ENCODE measurements at regions not wholly inside any gene's neighbourhood (a gene's known extent, or its start where the extent isn't known, plus 50 kb on each side); places are given as distances from the start of the nearest gene placed in this dataset.

DNA sequence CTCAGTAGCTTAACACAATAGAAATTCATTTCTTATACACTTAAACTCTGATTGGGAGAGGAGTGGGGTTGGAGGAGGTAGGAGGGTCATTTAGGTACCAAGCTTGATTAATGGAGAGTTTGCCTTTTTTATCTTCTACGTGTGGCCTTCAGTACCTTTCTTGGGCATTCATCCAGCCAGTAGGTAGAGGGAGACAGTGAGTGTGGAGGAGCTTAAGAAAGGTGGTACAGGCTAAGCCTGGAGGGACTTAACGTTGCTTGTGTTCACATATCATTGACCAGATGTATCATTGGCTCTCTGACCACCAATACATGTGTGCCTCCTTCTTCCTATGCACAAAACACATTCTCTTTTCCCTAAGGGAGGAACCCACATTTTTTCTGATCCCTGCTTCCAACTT lies 232.9 kb upstream of the CRY1 start:
- no peaks in the 10 kb centered on the region for H3K36me3 ChIP-seq (ENCODE audit: insufficient read depth in 1 of 2, low read depth in 1 of 2)
- peaks cover 0 to 23% (median 4%) of the 10 kb centered on the region in 3 donors for H3K27me3 ChIP-seq (ENCODE audit: insufficient read depth in 3 of 3, low read length in 2 of 3)
- 23 to 51% (median 46%) methylated on average over 2 of the region's 2 CpGs for WGBS, 3 donors
- DNase-seq (no peak), ATAC-seq (no peak)
- H3K4me1 ChIP-seq = no peaks in the 10 kb centered on the region
- no peaks in the 10 kb centered on the region for H3K9me3 ChIP-seq
- H3K27ac ChIP-seq = no peak overlapping the region
- TF ChIP-seq, protein P1, sequence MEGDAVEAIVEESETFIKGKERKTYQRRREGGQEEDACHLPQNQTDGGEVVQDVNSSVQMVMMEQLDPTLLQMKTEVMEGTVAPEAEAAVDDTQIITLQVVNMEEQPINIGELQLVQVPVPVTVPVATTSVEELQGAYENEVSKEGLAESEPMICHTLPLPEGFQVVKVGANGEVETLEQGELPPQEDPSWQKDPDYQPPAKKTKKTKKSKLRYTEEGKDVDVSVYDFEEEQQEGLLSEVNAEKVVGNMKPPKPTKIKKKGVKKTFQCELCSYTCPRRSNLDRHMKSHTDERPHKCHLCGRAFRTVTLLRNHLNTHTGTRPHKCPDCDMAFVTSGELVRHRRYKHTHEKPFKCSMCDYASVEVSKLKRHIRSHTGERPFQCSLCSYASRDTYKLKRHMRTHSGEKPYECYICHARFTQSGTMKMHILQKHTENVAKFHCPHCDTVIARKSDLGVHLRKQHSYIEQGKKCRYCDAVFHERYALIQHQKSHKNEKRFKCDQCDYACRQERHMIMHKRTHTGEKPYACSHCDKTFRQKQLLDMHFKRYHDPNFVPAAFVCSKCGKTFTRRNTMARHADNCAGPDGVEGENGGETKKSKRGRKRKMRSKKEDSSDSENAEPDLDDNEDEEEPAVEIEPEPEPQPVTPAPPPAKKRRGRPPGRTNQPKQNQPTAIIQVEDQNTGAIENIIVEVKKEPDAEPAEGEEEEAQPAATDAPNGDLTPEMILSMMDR (IDR thresholded peaks at IDR 0.05) = no peak
- H3K4me3 ChIP-seq = no peak overlapping the region
- intact Hi-C loops (cut with DNase I) = no loop called here

DNA sequence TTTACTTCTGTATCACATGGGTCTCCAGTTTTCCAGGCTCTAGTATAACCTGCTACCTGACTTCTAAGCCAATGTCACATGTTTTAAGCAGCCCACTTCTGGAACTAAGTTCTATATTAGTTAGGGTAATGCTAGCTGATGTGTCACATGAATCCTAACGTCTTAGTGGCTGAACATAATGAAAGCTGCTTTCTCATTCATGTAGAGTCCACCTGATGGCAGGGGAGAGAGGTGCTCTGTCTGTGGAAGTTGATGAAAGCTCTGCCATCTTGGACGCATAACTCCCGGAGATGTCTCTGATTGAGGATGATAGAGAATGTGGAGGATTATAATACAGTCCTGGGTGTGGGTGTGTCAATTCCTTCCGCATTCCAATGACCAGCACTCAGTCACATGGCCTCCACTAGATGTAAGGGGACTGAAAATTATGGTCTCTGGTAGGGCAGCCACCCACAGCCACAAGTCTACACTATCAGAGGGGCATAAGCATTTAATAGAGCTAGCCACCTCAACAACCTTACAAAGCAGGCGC lies 234.4 kb upstream of the CRY1 start:
- no peak overlapping the region for H3K27ac ChIP-seq
- no peak overlapping the region for H3K4me3 ChIP-seq
- DNase-seq (no peak), ATAC-seq (no peak)
- peaks cover 0 to 15% (median 5%) of the 10 kb centered on the region in 3 donors for H3K27me3 ChIP-seq (ENCODE audit: insufficient read depth in 3 of 3, low read length in 2 of 3)
- no peaks in the 10 kb centered on the region for H3K36me3 ChIP-seq (ENCODE audit: insufficient read depth in 1 of 2, low read depth in 1 of 2)
- no peaks in the 10 kb centered on the region for H3K9me3 ChIP-seq
- TF ChIP-seq, protein P1 (IDR thresholded peaks at IDR 0.05) = no peak
- 45 to 67% (median 66%) methylated on average over 5 of the region's 5 CpGs for WGBS, 3 donors
- no peaks in the 10 kb centered on the region for H3K4me1 ChIP-seq
- intact Hi-C loops (cut with DNase I) = no loop called here

DNA sequence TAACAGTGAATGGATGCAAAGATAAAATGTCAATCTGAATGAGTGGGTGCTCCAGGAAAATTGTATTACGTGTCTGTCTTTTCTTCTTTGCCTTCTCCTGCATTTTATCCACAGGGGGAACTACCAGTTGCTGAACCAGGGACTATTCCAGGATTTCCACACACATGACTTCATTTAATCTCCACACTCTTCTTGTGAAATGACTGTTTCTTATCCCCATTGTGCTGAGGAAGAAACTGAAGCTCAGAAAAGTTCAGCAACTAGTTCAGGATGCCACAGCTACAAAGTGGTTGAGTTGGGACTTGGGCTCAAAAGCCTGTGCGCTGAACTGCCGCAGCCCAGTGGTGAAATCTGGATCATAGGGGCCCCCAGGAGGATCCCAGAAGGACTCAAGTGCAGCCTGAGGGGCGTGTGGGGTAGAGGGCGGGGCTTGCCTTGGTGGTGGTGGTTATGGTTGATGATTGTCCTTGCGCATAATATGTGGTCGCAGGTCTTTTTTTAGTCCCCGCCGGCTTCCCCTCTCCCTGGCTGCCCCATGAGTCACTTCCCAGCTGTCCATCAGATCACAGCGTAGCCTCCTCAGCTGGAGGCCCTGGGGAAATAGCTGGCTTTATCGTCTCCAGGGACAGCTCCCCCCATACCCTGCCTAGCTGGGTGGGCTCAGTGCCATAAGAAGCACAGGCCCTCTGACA lies 235.2 kb upstream of the CRY1 start:
- intact Hi-C loops (cut with DNase I) = no loop called here
- peaks cover 0 to 10% (median 5%) of the 10 kb centered on the region in 3 donors for H3K27me3 ChIP-seq (ENCODE audit: insufficient read depth in 3 of 3, low read length in 2 of 3)
- H3K27ac ChIP-seq = no peak overlapping the region
- H3K9me3 ChIP-seq = no peaks in the 10 kb centered on the region
- 26 to 48% (median 41%) methylated on average over 11 of the region's 11 CpGs for WGBS, 3 donors
- H3K4me3 ChIP-seq = no peak overlapping the region
- DNase-seq = no peak
- H3K4me1 ChIP-seq = no peaks in the 10 kb centered on the region
- H3K36me3 ChIP-seq (ENCODE audit: insufficient read depth in 1 of 2, low read depth in 1 of 2) = no peaks in the 10 kb centered on the region
- TF ChIP-seq, protein P1 (IDR thresholded peaks at IDR 0.05) = no peak
- no peak for ATAC-seq

DNA sequence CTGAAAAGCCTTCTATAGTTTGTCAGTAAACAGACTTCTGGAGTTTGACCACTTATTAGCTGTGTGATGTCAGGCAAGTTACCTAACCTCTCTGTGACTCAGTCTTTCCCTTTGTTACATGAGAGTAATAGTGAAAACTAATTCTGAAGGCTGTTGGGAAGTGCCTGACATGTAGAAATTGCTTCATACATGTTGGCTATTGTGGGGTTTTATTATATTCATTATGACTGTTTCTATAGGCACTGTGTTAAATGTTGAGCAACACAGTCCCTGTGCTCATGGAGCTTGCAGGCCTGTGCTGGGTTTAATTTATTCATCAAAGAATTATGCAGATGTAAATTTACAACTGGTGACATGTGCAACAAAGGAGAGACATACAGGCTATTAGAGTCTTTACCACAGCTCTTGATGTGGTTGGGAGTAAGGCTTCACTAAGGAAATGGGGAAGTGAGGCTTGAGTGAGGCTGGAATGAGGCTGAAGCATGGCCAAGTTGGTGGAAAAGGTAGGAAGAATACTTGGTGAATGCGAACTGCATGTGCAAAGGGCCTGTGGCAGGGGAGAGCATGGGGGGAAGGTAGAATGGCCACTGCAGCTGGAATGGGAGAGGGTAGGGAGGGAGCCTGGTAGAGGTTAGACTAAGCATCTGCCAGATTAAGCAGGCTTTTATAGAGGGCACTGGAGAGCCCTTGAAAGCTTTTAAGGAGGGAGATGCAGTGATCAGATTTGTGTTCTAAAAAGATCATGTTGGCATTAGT lies 236.4 kb upstream of the CRY1 start:
- H3K27me3 ChIP-seq (ENCODE audit: insufficient read depth in 3 of 3, low read length in 2 of 3) = peaks cover 0 to 8% (median 5%) of the 10 kb centered on the region in 3 donors
- DNase-seq = no peak
- WGBS, 3 donors = 83 to 89% (median 88%) methylated on average over 1 of the region's 1 CpG

More for the DNA sequence above, 236.4 kb upstream of the CRY1 start:
- H3K9me3 ChIP-seq = no peaks in the 10 kb centered on the region
- no peak overlapping the region for H3K27ac ChIP-seq
- H3K4me1 ChIP-seq = no peaks in the 10 kb centered on the region
- no peak overlapping the region for H3K4me3 ChIP-seq
- no peaks in the 10 kb centered on the region for H3K36me3 ChIP-seq (ENCODE audit: insufficient read depth in 1 of 2, low read depth in 1 of 2)
- ATAC-seq = no peak
- TF ChIP-seq, protein P1 (IDR thresholded peaks at IDR 0.05) = no peak
- intact Hi-C loops (cut with DNase I) = no loop called here
